K562 (cell line): ENCODE measurements at regions not wholly inside any gene's neighbourhood (a gene's known extent, or its start where the extent isn't known, plus 50 kb on each side); places are given as distances from the start of the nearest gene placed in this dataset.

Source experiments
- MBD2 ChIP-seq: sonication (generic); IDR thresholded peaks from 2 replicates; pipeline ENCODE4 v1.6.1; 2016; ENCODE audit warnings: low read depth, borderline replicate concordance
- MCM2 ChIP-seq: fragments of 450-650 bp; IDR thresholded peaks from 2 replicates; pipeline ENCODE4 v1.6.1; 2017; ENCODE audit warnings: low read depth, mild to moderate bottlenecking
- MTA3 ChIP-seq: fragments of 450-650 bp; formaldehyde crosslinking; IDR thresholded peaks from 2 replicates; pipeline ENCODE4 v1.6.1; 2017; ENCODE audit warnings: mild to moderate bottlenecking, borderline replicate concordance
- PREB ChIP-seq: sonication (generic); formaldehyde crosslinking; IDR thresholded peaks from 2 replicates; pipeline ENCODE4 v1.8.1; 2023; ENCODE audit warnings: mild to moderate bottlenecking, missing genetic modification reagents
- RERE ChIP-seq: sonication (generic); formaldehyde crosslinking; IDR thresholded peaks from 2 replicates; pipeline ENCODE4 v1.8.0; 2023; ENCODE audit warnings: missing genetic modification reagents, mild to moderate bottlenecking, borderline replicate concordance
- RUNX1 ChIP-seq: sonication (generic); IDR thresholded peaks from 2 replicates; pipeline ENCODE4 v1.6.1; 2016; ENCODE audit warnings: antibody characterized with exemption, low read depth
- SMARCE1 ChIP-seq: fragments of 450-650 bp; IDR thresholded peaks from 2 replicates; pipeline ENCODE4 v1.7.1; 2016; ENCODE audit warnings: mild to moderate bottlenecking
- SUPT5H ChIP-seq: fragments of 450-650 bp; IDR thresholded peaks from 2 replicates; pipeline ENCODE4 v1.6.1; 2016
- TBP ChIP-seq: optimal IDR thresholded peaks from 2 replicates; pipeline ENCODE3; 2011; ENCODE audit warnings: low read depth, low read length, improper control_type of control experiment
- YY1 ChIP-seq, 3 experiments: IDR thresholded peaks; 2 replicates each; pipeline ENCODE4 v1.6.1; 2011; ENCODE audit warnings: low read length in 2 of 3, mild to moderate bottlenecking in 2 of 3, moderate library complexity in 2 of 3, borderline replicate concordance in 1 of 3, control low read depth in 1 of 3, low read depth in 1 of 3; ENCODE audit not compliant: insufficient read depth in 3 of 3, insufficient replicate concordance in 2 of 3, control insufficient read depth in 1 of 3, insufficient read length in 1 of 3; ENCODE audit errors: extremely low read depth in 1 of 3
- ZBTB11 ChIP-seq, 3 experiments: fragments of 200-800 bp in 1 of 3; fragments of 250-450 bp in 1 of 3; fragments of 450-650 bp in 1 of 3; sonication (Bioruptor Pico) in 1 of 3; sonication (Bioruptor generic) in 1 of 3; formaldehyde crosslinking in 1 of 3; IDR thresholded peaks; 2 replicates each; pipeline versions ENCODE4 v1.6.1 to v1.8.0; 2016 to 2022; ENCODE audit warnings: mild to moderate bottlenecking in 2 of 3, missing genetic modification characterization in 2 of 3, missing compliant biosample characterization in 1 of 3, moderate library complexity in 1 of 3
- ZNF408 ChIP-seq: fragments of 250-450 bp; sonication (Bioruptor Pico); IDR thresholded peaks from 2 replicates; pipeline ENCODE4 v1.4.0; 2020; ENCODE audit warnings: low read depth, mild to moderate bottlenecking, moderate library complexity
- ZNF518B ChIP-seq: fragments of 250-450 bp; sonication (Bioruptor Pico); IDR thresholded peaks from 2 replicates; pipeline ENCODE4 v1.5.0; 2021; ENCODE audit warnings: mild to moderate bottlenecking, moderate library complexity
- ZSCAN32 ChIP-seq: fragments of 450-650 bp; formaldehyde crosslinking; IDR thresholded peaks from 2 replicates; pipeline ENCODE4 v1.4.0; 2020; ENCODE audit warnings: mild to moderate bottlenecking, moderate library complexity

- TF ChIP-seq PREB (no peak), ZNF408 (CRISPR knock-in tag) (no peak), SUPT5H (no peak), SMARCE1 (peak; percentile 25; the same call in 1 of the 2 replicates), ZSCAN32 (CRISPR knock-in tag) (no peak), YY1 (IDR thresholded peaks at IDR 0.05; ENCODE audit: borderline replicate concordance in 1 of 3, control insufficient read depth in 1 of 3, extremely low read depth in 1 of 3, insufficient read depth in 3 of 3, insufficient read length in 1 of 3, insufficient replicate concordance in 2 of 3, low read depth in 1 of 3, low read length in 2 of 3) (peak in 2 of 3 experiments; percentile 56 to 63), RUNX1 (no peak), MTA3 (no peak), TBP (peak; percentile 19), ZBTB11 (CRISPR knock-in tag; IDR thresholded peaks at IDR 0.05) (no peak), MBD2 (no peak), ZNF518B (CRISPR knock-in tag) (no peak), MCM2 (no peak), RERE (CRISPR knock-in tag) (no peak)
Observed at GRCh38 chrX:9342561-9343051, 122.3 kb upstream of the TBL1X start (continued).
